WTC11 (cell line): ENCODE measurements at regions not wholly inside any gene's neighbourhood (a gene's known extent, or its start where the extent isn't known, plus 50 kb on each side); places are given as distances from the start of the nearest gene placed in this dataset.

Source experiments
- ATAC-seq: fragments of 200-7000 bp; cut with Tn5 transposase; 2 replicates; pipeline ENCODE4 v1.10.0; 2021; ENCODE audit warnings: mild to moderate bottlenecking, moderate library complexity
- CTCF ChIA-PET: fragments of 300-600 bp; sonication (Branson Sonifier 250); formaldehyde crosslinking; loops from one replicate; lab custom pipeline; 2021; ENCODE audit warnings: antibody characterized with exemption; lab: Charles Lee
- POLR2A ChIA-PET: fragments of 350-600 bp; sonication (Branson Sonifier 250); formaldehyde crosslinking; loops from one replicate; lab custom pipeline; 2021; ENCODE audit warnings: antibody characterized with exemption; lab: Charles Lee
- DNase-seq: peaks from one replicate; pipeline ENCODE4 v3.0.0; 2021; ENCODE audit warnings: low spot score
- H3K27ac Mint-ChIP-seq: 2 replicates; pipeline ENCODE4 v1.8.0; 2021; ENCODE audit warnings: mixed read lengths
- H3K27me3 Mint-ChIP-seq: 2 replicates; pipeline ENCODE4 v1.8.0; 2021; ENCODE audit warnings: low read depth, mild to moderate bottlenecking, moderate library complexity, mixed read lengths
- H3K36me3 Mint-ChIP-seq: 2 replicates; pipeline ENCODE4 v1.8.0; 2021; ENCODE audit warnings: mixed read lengths
- H3K4me1 Mint-ChIP-seq: 2 replicates; pipeline ENCODE4 v1.8.0; 2022; ENCODE audit warnings: mixed read lengths
- H3K4me3 Mint-ChIP-seq: 2 replicates; pipeline ENCODE4 v1.8.0; 2021; ENCODE audit warnings: mild to moderate bottlenecking, moderate library complexity, mixed read lengths
- H3K9me3 Mint-ChIP-seq: 2 replicates; pipeline ENCODE4 v1.8.0; 2021; ENCODE audit warnings: mixed read lengths
- CREM ChIP-seq: sonication (generic); formaldehyde crosslinking; IDR thresholded peaks from 2 replicates; pipeline ENCODE4 v1.8.1; 2022; ENCODE audit warnings: mild to moderate bottlenecking, missing genetic modification reagents, moderate library complexity
- EMX1 ChIP-seq: fragments of 250-450 bp; sonication (Bioruptor Pico); IDR thresholded peaks from 2 replicates; pipeline ENCODE4 v1.8.0; 2021; ENCODE audit warnings: mild to moderate bottlenecking
- ESRRA ChIP-seq: sonication (generic); formaldehyde crosslinking; IDR thresholded peaks from 2 replicates; pipeline ENCODE4 v1.8.1; 2022; ENCODE audit warnings: mild to moderate bottlenecking, missing genetic modification reagents, borderline replicate concordance
- FOXJ3 ChIP-seq: sonication (generic); formaldehyde crosslinking; IDR thresholded peaks from 2 replicates; pipeline ENCODE4 v1.9.0; 2021; ENCODE audit warnings: missing genetic modification reagents, mild to moderate bottlenecking, borderline replicate concordance
- GABPB1 ChIP-seq: sonication (generic); formaldehyde crosslinking; IDR thresholded peaks from 2 replicates; pipeline ENCODE4 v1.8.1; 2023; ENCODE audit warnings: mild to moderate bottlenecking, missing genetic modification reagents
- NFATC4 ChIP-seq: fragments of 250-450 bp; sonication (Bioruptor Pico); IDR thresholded peaks from 2 replicates; pipeline ENCODE4 v1.9.0; 2021; ENCODE audit warnings: mild to moderate bottlenecking
- NFE2L1 ChIP-seq: sonication (generic); formaldehyde crosslinking; IDR thresholded peaks from 2 replicates; pipeline ENCODE4 v1.8.1; 2023; ENCODE audit warnings: missing genetic modification reagents
- NFYB ChIP-seq: sonication (generic); formaldehyde crosslinking; conservative IDR thresholded peaks from 2 replicates; pipeline ENCODE4 v1.8.0; 2022; ENCODE audit warnings: low read depth, missing genetic modification reagents
- OVOL2 ChIP-seq: fragments of 250-450 bp; sonication (Bioruptor Pico); IDR thresholded peaks from 2 replicates; pipeline ENCODE4 v1.9.0; 2021; ENCODE audit warnings: mild to moderate bottlenecking, borderline replicate concordance
- SOX15 ChIP-seq: fragments of 250-450 bp; sonication (Bioruptor Pico); IDR thresholded peaks from 2 replicates; pipeline ENCODE4 v1.9.0; 2021; ENCODE audit warnings: mild to moderate bottlenecking
- TP53 ChIP-seq: sonication (generic); formaldehyde crosslinking; IDR thresholded peaks from 2 replicates; pipeline ENCODE4 v1.8.1; 2023; ENCODE audit warnings: mild to moderate bottlenecking, missing genetic modification reagents
- ZNF219 ChIP-seq: sonication (generic); formaldehyde crosslinking; IDR thresholded peaks from 2 replicates; pipeline ENCODE4 v1.8.0; 2023; ENCODE audit warnings: missing genetic modification reagents, mild to moderate bottlenecking, borderline replicate concordance
- ZNF232 ChIP-seq: sonication (generic); formaldehyde crosslinking; IDR thresholded peaks from 2 replicates; pipeline ENCODE4 v1.8.0; 2022; ENCODE audit warnings: mild to moderate bottlenecking, missing genetic modification reagents
- ZNF263 ChIP-seq: sonication (generic); formaldehyde crosslinking; IDR thresholded peaks from 2 replicates; pipeline ENCODE4 v1.8.1; 2022; ENCODE audit warnings: low read depth, mild to moderate bottlenecking, moderate library complexity, missing genetic modification reagents
- ZNF396 ChIP-seq: fragments of 250-450 bp; sonication (Bioruptor Pico); IDR thresholded peaks from 2 replicates; pipeline ENCODE4 v1.8.0; 2021; ENCODE audit warnings: mild to moderate bottlenecking, moderate library complexity, borderline replicate concordance
- ZNF671 ChIP-seq: fragments of 250-450 bp; sonication (Bioruptor Pico); IDR thresholded peaks from 2 replicates; pipeline ENCODE4 v1.8.0; 2021; ENCODE audit warnings: mild to moderate bottlenecking
- TF ChIP-seq, protein P1 (sequence below): sonication (generic); formaldehyde crosslinking; conservative IDR thresholded peaks from 2 replicates; pipeline ENCODE4 v1.8.1; 2023; ENCODE audit warnings: mild to moderate bottlenecking, low read depth, missing genetic modification reagents, moderate library complexity
- TF ChIP-seq, protein P2 (sequence below): sonication (generic); formaldehyde crosslinking; IDR thresholded peaks from 2 replicates; pipeline ENCODE4 v1.8.1; 2022; ENCODE audit warnings: mild to moderate bottlenecking, moderate library complexity, missing genetic modification reagents
- TF ChIP-seq, protein P3 (sequence below): sonication (generic); formaldehyde crosslinking; IDR thresholded peaks from 2 replicates; pipeline ENCODE4 v1.8.1; 2023; ENCODE audit warnings: mild to moderate bottlenecking, missing genetic modification reagents, moderate library complexity
- TF ChIP-seq, protein P4 (sequence below): fragments of 250-450 bp; sonication (Bioruptor Pico); IDR thresholded peaks from 2 replicates; pipeline ENCODE4 v1.8.0; 2021; ENCODE audit warnings: mild to moderate bottlenecking
- TF ChIP-seq, protein P5 (sequence below): sonication (generic); formaldehyde crosslinking; IDR thresholded peaks from 2 replicates; pipeline ENCODE4 v1.8.1; 2023; ENCODE audit warnings: mild to moderate bottlenecking, missing genetic modification reagents
- TF ChIP-seq, protein P6 (sequence below): fragments of 200-600 bp; IDR thresholded peaks from 2 replicates; pipeline ENCODE4 v1.8.0; 2022; ENCODE audit warnings: antibody characterized with exemption

DNA sequence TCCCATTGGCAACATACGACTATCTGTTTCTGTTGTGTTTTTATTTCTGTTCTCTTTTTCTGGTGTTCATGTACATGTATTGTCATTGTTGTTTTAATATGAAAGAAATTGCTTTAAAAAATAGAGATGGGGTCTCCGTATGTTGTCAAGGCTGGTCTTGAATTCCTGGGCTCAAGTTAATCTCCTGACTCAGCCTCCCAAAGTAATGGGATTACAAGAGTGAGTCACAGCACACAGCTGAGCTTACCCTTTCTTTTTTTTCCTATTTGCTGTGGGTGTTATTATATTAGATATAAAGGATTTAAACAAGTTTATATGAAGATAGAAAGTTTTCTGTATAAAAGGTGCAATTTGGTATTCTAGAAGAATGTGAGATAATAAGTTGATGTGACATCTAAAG, 554.6 kb downstream of the DSC3 start (continued):
- TF ChIP-seq, protein P1, sequence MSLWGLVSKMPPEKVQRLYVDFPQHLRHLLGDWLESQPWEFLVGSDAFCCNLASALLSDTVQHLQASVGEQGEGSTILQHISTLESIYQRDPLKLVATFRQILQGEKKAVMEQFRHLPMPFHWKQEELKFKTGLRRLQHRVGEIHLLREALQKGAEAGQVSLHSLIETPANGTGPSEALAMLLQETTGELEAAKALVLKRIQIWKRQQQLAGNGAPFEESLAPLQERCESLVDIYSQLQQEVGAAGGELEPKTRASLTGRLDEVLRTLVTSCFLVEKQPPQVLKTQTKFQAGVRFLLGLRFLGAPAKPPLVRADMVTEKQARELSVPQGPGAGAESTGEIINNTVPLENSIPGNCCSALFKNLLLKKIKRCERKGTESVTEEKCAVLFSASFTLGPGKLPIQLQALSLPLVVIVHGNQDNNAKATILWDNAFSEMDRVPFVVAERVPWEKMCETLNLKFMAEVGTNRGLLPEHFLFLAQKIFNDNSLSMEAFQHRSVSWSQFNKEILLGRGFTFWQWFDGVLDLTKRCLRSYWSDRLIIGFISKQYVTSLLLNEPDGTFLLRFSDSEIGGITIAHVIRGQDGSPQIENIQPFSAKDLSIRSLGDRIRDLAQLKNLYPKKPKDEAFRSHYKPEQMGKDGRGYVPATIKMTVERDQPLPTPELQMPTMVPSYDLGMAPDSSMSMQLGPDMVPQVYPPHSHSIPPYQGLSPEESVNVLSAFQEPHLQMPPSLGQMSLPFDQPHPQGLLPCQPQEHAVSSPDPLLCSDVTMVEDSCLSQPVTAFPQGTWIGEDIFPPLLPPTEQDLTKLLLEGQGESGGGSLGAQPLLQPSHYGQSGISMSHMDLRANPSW = no peak
- TF ChIP-seq, protein P2, sequence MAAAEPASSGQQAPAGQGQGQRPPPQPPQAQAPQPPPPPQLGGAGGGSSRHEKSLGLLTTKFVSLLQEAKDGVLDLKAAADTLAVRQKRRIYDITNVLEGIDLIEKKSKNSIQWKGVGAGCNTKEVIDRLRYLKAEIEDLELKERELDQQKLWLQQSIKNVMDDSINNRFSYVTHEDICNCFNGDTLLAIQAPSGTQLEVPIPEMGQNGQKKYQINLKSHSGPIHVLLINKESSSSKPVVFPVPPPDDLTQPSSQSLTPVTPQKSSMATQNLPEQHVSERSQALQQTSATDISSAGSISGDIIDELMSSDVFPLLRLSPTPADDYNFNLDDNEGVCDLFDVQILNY (CRISPR knock-in tag) = no peak
- TF ChIP-seq NFATC4 (no peak), ZNF396 (CRISPR knock-in tag) (no peak), ZNF671 (CRISPR knock-in tag) (no peak)

DNA sequence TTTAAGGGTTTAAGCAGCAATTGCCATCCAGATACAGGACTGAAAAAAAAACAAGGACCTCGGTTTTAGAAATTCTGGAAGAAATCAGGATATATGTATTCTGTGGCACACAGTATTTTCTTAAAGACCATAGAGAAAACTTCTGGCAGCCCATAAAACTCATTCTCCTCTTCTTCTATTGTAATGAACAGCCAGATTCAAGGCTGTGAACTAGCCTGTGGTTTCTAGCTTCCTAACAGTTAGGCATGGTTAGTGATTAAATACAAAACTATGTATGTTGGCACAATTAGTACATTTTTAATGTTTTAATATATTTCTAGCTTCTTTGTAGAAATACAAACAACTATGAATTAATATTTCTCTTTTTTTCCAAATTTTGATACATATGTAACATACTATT, 555.7 kb downstream of the DSC3 start:
- H3K9me3 Mint-ChIP-seq = no peaks in the 10 kb centered on the region

DNA sequence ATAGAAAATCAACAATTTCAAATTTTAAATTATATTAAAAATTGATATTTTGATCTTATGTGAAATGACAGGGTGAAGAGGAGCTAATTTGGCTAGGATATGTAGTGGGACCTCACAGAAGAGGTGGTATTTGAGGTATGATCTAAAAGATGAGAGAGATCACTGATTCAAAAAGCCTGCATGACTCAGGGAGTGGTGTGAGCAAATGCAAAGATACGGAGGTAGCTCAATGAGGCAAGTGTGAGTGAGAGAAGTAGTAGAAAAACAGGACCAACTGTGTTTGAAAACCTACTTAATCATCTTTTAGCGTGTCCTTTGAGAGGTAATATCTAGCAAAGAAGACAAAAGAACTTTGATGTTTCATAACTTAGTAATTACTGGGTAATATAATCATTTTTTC, 557.5 kb downstream of the DSC3 start:
- ATAC-seq = no peak
- Mint-ChIP-seq H3K27ac (no peak overlapping the region), H3K36me3 (no peaks in the 10 kb centered on the region), H3K4me3 (no peak overlapping the region), H3K4me1 (peaks cover 5% of the 10 kb centered on the region; the same call in 1 of the 2 replicates), H3K9me3 (0 out of 2 replicates have a peak, but pooled peaks cover 4% of the 10 kb centered on the region), H3K27me3 (no peaks in the 10 kb centered on the region)
- CTCF ChIA-PET = no interaction called here
- POLR2A ChIA-PET = no interaction called here
- DNase-seq = no peak
- TF ChIP-seq ZNF263 (CRISPR knock-in tag) (no peak), NFE2L1 (CRISPR knock-in tag) (no peak), SOX15 (CRISPR knock-in tag) (no peak), TP53 (CRISPR knock-in tag) (no peak), FOXJ3 (CRISPR knock-in tag) (no peak), NFYB (CRISPR knock-in tag) (no peak), ZNF232 (CRISPR knock-in tag) (no peak)
- TF ChIP-seq, protein P3, sequence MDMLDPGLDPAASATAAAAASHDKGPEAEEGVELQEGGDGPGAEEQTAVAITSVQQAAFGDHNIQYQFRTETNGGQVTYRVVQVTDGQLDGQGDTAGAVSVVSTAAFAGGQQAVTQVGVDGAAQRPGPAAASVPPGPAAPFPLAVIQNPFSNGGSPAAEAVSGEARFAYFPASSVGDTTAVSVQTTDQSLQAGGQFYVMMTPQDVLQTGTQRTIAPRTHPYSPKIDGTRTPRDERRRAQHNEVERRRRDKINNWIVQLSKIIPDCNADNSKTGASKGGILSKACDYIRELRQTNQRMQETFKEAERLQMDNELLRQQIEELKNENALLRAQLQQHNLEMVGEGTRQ (CRISPR knock-in tag) = no peak
- TF ChIP-seq, protein P4, sequence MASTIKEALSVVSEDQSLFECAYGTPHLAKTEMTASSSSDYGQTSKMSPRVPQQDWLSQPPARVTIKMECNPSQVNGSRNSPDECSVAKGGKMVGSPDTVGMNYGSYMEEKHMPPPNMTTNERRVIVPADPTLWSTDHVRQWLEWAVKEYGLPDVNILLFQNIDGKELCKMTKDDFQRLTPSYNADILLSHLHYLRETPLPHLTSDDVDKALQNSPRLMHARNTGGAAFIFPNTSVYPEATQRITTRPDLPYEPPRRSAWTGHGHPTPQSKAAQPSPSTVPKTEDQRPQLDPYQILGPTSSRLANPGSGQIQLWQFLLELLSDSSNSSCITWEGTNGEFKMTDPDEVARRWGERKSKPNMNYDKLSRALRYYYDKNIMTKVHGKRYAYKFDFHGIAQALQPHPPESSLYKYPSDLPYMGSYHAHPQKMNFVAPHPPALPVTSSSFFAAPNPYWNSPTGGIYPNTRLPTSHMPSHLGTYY (CRISPR knock-in tag) = no peak
- TF ChIP-seq, protein P5, sequence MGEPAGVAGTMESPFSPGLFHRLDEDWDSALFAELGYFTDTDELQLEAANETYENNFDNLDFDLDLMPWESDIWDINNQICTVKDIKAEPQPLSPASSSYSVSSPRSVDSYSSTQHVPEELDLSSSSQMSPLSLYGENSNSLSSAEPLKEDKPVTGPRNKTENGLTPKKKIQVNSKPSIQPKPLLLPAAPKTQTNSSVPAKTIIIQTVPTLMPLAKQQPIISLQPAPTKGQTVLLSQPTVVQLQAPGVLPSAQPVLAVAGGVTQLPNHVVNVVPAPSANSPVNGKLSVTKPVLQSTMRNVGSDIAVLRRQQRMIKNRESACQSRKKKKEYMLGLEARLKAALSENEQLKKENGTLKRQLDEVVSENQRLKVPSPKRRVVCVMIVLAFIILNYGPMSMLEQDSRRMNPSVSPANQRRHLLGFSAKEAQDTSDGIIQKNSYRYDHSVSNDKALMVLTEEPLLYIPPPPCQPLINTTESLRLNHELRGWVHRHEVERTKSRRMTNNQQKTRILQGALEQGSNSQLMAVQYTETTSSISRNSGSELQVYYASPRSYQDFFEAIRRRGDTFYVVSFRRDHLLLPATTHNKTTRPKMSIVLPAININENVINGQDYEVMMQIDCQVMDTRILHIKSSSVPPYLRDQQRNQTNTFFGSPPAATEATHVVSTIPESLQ (CRISPR knock-in tag) = no peak

More for the DNA sequence above, 555.7 kb downstream of the DSC3 start:
- Mint-ChIP-seq H3K27me3 (no peaks in the 10 kb centered on the region), H3K27ac (no peak overlapping the region), H3K36me3 (no peaks in the 10 kb centered on the region), H3K4me3 (no peak overlapping the region), H3K4me1 (peaks cover 5% of the 10 kb centered on the region; the same call in 1 of the 2 replicates)
- TF ChIP-seq GABPB1 (CRISPR knock-in tag) (no peak), ESRRA (CRISPR knock-in tag) (no peak), OVOL2 (CRISPR knock-in tag) (no peak), ZNF219 (CRISPR knock-in tag) (no peak), NFATC4 (no peak), EMX1 (CRISPR knock-in tag) (no peak), NFE2L1 (CRISPR knock-in tag) (no peak), SOX15 (CRISPR knock-in tag) (no peak), CREM (CRISPR knock-in tag) (no peak)
- TF ChIP-seq, protein P2 (CRISPR knock-in tag) = no peak
- TF ChIP-seq, protein P6, sequence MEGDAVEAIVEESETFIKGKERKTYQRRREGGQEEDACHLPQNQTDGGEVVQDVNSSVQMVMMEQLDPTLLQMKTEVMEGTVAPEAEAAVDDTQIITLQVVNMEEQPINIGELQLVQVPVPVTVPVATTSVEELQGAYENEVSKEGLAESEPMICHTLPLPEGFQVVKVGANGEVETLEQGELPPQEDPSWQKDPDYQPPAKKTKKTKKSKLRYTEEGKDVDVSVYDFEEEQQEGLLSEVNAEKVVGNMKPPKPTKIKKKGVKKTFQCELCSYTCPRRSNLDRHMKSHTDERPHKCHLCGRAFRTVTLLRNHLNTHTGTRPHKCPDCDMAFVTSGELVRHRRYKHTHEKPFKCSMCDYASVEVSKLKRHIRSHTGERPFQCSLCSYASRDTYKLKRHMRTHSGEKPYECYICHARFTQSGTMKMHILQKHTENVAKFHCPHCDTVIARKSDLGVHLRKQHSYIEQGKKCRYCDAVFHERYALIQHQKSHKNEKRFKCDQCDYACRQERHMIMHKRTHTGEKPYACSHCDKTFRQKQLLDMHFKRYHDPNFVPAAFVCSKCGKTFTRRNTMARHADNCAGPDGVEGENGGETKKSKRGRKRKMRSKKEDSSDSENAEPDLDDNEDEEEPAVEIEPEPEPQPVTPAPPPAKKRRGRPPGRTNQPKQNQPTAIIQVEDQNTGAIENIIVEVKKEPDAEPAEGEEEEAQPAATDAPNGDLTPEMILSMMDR = no peak
- TF ChIP-seq, protein P4 (CRISPR knock-in tag) = no peak
- ChIA-PET CTCF (no interaction called here), POLR2A (no interaction called here)
- no peak for DNase-seq
- no peak for ATAC-seq
